ENCODE measurements at regions not wholly inside any gene's neighbourhood (a gene's known extent, or its start where the extent isn't known, plus 50 kb on each side); places are given as distances from the start of the nearest gene placed in this dataset.

DNA sequence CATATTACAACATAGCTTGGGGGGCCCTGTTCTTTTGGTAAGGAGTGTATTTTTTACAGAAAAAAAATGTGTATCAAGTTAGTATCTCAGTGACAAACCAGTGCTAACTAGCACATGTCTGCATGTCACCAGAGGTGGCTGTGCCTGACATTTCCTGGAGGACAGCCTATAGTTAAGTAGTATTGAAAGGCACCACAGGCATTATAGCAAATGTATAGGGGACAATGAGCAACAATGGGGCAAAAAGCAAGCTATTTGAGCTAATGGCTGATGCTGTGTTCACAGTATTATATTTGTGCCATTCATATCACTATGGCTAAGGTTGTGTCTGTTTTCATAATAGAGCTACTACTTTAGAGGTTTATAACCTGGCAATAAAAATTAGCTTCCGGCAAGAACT is 1644.0 kb downstream of the MAT2B start:
- no peak for DNase-seq

DNA sequence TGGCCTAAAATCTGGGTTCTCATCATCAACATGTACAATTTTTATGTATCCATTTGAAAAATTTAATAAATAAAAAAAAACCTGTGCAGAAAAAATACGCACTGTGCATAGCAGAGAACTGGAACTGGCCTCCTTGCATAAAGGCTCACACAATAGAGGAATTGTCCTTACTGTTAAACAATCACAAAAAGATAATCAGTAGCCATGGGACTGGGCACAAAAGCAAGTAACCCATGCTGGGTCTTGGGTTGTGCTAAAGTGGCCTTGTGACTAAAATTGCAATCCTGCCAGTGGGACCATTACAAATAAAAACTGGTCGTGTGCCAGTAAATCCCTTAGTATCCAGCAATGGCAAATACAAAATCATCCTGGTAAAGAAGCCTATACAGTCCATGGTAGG is 1646.6 kb downstream of the MAT2B start:
- no peak for DNase-seq

DNA sequence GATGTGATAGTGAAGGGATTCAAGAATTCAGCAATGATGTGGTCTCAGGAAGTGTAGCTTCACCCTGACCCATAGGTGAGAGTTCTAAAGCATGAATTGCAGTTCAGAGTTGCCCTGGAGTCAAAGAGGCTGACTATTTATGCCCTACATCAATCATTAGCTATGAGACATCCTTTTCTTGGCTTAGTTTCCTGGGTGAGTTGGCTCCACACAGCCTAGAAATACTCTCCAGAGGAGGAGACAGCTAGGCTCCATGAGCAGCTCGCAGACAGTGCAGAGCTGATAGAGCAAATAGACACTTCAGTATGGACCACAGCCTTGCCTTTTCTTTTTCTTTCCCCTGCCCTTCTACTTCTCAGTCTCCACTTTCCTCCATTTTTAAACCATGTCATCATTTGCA is 1651.8 kb downstream of the MAT2B start:
- no peak for DNase-seq

DNA sequence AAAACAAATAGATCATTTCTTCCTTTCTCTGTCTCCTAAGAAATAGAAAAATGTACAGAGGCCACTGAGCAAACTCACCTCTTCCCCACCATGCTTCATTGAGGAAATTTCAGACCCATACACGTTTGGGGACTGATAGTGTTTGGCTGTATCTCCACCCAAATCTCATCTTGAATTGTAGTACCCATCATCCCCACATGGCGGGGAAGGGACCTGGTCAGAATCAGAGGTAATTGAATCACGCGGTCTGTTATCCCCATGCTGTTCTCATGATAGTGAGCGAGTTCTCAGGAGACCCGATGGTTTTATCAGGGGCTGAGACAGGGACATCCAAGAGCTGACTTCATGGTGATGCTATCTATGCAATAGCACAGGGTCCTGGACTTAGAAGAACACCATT is 1655.8 kb downstream of the MAT2B start:
- DNase-seq: no peak

DNA sequence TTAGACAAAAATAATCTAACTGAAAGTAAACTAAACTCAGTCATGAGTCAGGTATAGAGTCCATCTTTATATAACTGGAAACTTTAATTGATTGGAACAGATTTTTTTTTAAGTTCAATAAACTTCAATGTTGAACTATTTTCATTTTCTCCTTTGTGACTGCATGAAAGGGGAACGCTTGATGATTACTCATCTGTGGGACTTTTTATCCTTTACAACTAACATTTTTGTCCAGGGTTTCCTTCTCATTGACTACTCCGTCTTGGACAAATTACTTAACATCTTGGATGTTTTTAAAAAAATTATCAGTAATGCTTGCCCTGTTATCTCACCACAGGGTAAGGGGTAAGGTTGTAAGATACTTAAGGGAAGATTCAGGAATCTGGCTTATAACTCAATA is 1658.4 kb downstream of the MAT2B start:
- no peak for DNase-seq

DNA sequence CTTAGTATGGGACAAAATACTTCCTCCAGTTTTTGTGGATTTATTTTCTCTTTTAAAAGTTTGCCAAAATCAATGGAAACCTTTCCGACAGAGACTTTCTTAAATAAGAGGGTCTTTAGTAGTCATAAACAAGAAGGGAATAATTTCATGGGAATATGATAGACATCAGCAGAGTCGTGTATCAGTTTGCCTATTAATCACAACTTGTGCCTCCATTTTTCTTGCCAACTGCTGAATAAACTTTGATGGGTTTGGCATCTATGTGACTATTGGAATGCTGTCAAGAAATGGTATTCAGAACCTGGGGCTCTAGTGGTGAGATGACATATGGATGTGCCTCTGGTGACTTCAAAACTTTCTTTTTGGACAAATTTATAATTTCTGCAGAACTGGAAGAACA is 1668.2 kb downstream of the MAT2B start:
- DNase-seq: no peak

DNA sequence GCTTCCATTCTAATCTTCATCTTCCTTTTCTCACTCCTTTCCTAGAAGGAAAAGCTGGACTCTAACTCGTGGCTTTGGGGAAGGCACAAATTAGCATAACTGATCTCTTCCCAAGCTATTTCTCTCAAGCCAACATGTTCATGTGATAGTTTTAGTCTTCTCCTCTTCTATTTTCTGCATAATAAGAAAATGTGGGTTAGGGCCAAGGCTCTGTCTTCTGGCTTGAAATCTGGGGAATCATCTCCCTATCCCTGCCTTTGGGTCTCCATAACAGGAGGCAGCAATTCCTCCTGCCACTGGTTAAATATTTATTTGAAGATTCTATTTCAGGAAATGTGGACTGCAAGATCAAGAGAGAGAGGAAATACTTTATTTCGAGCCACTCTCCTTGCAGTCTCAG is 1669.6 kb downstream of the MAT2B start:
- no peak for DNase-seq

DNA sequence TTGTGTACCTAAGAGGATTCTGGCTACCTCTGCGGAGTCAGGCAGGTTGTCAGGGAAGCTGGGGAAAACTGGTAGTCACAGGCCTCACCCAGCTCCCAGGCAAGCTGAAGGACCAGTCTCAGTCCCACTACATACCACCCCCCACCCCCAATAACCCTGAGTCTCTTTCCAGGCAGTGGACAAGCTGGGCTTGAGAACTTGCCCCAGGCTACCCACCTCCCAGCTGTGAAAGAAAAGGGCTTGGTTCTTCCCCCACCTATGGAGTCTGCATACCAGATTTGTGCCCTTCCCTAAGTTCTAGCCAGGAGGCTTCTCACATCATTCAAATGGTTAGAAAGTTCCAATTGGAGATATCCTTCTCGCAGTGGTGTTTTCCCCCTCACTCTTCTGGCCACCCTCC is 1678.8 kb downstream of the MAT2B start:
- DNase-seq: no peak

DNA sequence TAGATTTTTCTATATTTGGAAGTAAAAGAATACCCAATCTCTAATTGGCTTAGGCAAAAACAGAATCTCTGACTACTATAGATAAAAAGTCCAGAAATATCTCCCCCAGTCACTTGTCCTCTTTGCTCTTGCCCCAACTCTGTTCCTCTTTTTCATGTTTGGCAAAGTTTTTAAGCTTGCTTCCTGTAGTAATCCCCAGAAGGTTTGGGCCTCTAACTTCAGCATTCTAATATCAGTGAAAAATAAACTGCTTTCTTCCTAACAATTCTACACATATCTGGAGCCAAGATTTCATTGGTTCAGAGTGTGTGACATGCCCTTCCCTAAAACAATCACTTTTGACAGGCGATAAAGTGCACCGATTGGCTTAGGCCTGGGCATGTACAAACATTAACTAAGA is 1680.3 kb downstream of the MAT2B start:
- DNase-seq: no peak

DNA sequence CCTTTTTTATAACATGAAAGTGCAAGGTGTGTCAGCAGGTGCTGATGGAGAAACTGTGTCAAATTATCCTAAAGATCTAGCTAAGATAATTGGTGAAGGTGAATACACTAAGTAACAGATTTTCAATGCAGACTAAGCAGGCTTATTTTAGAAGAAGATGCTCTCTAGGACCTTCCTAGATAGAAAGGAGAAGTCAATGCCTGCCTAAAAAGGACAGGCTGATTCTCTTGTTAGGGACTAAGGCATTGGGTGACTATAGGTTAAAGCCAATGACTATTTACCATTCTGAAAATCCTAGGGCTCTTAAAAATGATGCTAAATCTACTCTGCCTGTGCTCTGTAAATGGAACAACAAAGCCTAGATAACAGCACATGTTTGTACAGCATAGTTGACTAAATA is 1682.4 kb downstream of the MAT2B start:
- no peak for DNase-seq

DNA sequence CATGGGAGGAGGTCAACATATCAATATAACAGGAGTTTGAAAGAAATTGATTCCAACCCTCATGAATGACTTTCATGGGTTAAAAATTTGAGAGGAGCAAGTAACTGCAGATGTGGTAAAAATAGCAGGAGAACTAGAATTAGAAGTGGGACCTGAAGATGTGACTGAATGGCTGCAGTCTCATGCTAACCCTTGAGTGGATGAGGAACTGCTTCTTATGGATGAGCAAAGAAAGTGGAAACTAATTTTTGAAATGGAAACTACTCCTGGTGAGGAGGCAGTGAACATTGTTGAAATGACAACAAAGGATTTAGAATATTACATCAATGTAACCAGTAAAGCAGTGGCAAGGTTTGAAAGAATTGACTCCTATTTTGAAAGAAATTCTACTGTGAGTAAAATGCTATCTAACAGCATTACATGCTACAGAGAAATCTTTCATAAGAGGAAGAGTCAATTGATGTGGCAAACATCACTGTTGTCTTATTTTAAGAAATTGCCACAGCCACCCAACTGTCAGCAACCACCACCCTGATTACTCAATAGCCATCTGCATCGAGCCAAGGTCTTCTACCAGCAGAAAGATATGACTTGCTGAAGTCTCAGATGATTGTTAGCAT is 1683.2 kb downstream of the MAT2B start:
- DNase-seq: no peak

DNA sequence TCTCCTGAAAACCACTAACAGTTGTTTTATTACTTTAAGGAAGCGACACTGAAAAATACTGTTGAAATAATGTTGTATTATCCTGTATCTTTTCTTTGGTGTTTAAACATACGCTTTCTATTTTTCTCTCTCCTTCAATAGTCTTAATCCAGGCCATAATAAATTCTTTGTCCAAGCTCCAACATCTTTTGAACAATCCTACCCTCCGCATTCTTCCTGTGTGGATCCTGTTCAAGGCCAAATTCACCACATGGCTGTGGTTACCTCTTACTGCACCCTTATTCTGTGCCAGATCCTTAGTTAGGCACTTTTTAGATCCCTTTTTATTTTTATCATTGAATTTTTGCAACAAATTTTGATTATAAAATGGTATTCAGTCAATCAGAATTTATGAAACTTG is 1691.5 kb downstream of the MAT2B start:
- no peak for DNase-seq

DNA sequence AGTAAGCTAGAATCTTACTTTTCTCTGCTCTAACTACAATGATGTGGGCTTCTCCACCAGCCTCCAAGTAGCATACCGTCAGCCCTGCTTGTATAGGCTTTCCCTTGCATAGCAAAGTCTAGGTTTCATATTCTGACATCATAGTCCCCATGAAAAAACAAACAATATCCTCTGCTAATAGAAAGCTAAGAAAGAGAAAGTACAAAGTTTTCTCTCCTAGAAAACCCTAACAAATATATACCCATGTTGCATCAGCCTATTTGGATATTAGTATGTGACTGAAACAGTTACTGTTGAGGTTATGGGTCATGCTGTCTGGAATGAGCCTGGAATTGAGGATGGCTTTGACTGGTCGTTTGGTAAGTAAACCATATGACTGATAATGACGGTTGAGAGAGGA is 1696.0 kb downstream of the MAT2B start:
- no peak for DNase-seq

DNA sequence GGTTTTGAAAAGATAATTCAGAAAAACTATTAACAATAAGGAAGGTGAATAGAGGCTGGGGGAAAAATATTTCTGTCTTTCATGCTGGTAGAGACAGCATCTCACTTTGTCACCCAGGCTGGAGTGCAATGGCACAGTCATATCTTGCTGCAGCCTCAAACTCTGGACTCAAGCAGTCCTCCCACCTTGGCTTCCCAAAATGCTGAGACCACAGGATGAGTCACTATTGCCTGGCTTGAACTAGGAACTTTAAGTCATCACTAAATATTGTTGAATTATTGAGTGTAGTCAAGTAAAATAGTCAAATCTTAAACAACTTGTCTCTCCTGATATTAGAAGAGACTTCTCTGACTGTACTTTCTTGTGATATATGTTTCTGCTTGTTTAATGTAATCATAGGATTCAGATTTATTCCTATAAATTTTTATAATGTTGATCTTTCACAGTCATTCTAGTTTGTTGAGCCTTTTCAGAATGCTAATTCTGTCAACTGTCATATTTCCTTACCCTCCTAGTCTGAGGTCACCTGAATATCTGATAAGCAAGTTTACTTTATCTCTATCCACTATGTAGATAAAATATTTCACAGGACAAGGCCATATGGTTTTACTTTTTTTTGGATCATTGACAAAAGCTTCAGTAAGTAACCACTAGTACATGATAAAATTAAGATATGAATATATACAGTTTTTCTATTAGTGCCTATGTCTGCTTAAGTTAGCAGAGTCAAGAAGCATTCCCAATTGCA is 1696.5 kb downstream of the MAT2B start:
- DNase-seq: no peak

DNA sequence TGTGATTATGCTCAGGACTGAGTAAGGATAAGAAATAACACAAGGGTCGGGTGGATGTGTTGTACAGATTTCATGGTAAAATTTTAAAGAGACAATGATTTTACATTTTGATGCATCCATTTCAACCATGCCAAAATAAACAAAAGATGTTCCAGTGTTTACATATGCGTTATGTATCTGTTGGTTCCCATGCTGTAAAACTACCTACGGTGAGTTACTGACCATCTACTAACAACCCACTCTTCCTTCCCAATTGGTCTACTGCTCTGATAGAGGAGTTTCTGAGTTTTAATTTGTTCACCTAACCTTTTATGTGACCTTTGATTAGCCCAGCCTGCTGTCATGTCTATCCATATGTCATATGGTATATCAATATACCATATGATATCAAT is 1697.1 kb downstream of the MAT2B start:
- no peak for DNase-seq

DNA sequence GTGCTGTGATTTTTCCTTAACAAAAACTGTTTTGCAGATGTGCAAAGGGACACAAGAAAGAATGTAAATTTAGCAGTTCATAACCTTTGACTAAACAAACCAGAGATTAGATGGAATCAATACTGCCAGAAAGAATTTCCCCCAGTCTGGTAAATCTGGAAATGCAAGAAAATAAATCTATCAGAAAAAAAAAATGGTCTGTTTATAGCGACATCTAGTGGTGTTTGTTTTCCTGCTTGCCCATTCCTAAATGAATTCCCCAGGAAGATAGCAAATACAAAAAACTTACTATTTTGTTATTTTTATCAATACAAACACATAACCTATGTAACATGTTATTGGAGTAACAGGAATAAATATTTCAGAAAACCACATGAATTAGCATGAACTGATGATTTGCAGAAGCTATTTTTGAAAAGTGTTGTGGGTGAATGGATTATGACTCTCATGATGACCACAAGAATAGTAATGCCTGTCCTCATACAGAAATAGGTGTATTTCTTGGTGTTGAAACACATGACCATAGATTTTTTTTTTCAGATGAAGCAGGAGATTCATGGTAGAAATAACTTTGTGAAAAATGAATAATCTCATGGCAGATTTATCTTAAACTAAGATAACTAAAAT is 1703.8 kb downstream of the MAT2B start:
- DNase-seq: no peak

DNA sequence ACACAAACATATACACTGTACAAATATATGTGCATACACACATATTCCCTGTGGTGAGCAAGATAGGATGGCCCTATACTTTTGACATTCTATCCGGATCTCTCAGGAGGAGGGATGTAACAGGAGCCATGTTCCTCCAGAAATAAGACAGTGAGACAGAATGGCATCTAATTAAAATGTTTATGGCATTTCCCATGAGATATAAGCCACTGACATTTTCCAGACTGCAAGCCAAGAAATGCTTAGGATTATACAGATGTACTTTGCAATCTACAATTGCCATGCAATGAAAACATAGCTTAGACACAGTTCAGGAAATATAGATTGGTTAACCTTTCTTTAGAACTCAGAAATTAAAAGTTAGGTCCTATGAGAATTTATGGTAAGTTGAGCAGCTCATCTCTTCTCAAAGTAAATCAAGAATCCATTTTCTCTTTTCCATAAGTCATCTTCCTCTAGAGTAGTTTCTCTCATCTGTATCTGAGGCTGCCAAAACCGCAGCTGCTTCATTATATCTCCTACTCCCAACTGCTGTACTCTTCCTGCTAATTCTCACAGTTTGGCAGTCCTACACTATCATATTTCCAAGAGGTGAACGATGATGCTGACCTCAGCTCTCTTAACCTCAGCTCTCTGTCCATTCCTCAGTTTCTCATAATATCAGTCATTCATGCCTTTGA is 1719.1 kb downstream of the MAT2B start:
- no peak for DNase-seq

DNA sequence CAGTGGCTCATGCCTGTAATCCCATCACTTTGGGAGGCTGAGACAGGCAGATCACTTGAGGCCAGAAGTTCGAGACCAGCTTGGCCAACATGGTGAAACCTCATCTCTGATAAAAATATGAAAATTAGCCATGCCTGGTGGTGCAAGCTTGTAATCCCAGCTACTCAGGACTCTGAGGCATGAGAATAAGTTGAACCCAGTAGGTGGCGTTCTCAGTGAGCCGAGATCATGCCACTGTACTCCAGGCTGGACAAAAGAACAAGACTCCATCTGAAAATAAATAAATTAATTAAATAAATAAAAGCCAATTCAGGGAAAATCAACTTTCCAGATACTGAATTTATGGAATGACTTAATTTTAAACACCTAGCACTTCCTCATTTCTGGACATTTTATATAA is 1722.1 kb downstream of the MAT2B start:
- DNase-seq: no peak

DNA sequence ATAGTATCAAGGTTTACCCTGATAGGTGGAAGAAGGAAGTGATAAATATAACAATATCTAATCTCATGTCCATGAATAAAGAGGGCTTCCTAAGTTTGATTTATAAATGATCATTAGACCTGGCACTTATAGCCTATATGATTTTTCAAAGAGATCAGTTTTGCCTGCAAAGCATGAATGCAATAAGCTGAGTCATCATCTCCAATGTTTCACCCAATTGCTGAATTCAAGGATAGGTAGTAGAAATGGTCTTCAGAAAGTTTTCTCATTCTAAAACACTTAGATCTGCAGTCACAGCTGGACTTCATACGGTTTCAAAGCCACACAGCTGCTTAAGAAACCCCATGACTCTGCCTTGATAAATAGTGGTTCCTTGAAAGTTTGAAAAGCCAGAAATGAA is 1722.8 kb downstream of the MAT2B start:
- DNase-seq: no peak

DNA sequence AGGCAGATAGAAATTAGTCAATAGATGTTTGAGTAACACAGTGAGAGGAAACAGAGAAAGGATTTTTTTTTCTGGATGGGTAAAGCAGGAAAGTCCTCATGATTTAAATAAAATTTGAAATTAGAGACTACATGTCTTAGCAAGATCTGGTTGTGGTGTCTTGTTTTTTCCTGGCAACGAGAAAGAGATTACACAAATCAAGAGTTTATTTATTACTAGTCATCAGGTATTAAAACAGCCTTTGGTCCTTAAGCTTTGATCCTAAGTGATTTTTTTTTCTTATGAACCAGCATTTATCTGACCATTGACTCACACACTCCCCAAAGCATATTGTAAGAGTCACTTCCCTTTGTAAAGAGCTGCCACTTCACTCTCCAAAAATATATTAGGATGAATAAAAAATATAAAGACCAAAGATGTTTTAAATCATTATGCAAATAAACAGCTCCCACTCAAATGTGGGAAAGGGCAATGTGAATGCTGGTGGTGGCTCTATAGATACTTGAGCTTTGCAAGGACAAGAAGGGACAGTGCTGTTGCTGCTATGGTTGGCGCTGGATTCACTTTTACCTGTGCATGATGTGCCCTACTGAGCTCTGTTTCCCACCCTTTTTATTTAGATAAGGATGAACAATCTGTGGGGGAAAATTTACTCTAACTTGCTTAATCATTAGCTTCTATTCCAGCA is 1726.5 kb downstream of the MAT2B start:
- DNase-seq: no peak

DNA sequence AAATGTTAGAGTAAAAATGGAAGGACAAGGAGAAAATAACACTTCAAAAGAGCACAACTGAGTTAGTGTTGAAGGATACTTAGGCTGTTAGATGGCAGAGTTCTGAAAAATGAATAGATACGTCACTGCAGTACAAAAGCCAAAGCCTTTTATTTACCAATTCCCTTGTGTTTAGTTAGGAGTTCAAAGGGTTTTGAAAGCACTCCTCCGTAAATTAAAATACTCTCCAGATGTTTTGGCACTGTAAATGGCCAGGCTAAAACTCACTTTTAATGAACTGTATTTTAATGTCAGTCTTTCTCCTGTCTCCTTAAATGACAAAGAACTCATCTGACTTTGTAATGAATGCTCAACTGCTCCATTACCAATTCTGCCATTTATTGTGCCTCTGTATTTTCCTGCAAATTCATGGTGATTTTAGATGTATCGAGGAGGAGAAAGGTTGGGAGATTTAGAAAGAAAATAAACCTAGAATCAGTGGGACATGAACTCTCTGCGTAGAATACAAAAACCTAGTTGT is 1727.2 kb downstream of the MAT2B start:
- DNase-seq: no peak

DNA sequence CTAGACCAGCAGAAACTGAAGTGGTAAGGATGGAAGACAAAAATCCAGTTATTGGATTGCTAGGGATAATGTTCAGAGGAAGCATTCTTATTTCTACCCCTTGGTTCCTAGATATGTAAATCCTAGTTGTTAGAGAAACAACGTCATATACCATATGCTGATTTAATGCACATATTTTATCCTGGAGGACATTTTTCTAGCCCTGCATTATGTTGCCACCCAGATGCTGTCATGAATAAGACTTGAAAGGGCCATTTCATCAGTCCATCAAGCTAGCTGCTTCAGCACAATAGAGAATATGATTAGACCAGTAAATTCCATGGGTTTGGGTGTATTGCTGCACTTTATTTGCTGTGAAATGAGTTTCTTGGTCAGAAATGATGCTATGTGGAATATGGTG is 1736.4 kb downstream of the MAT2B start:
- no peak for DNase-seq

DNA sequence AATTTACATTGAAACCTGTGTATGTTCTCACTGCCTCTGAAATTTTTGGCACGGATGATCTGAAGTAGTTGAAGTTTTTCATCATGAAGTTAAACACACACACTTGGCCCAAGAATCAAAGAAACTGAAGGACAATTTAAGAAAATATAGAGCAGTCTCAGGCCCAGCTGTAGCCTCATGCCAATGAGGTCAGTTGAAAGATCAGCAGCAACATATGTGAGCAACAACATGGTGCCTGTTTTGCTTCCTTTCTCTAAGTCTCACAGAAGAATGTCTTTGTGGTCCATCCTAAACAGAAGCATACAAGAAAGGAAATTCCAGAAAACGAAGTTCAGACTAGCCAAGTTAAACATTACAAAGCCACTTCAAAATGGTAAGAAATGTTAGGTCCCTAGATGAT is 1737.2 kb downstream of the MAT2B start:
- no peak for DNase-seq

All from activated CD4-positive, alpha-beta T cell treated with anti-CD3 and anti-CD28 coated beads for 1 hour (primary cell).